Endodermal cell (in vitro differentiated cells): ENCODE measurements at regions not wholly inside any gene's neighbourhood (a gene's known extent, or its start where the extent isn't known, plus 50 kb on each side); places are given as distances from the start of the nearest gene placed in this dataset.

Source experiments
- DNase-seq: peaks from one replicate; pipeline ENCODE4 v3.0.0-alpha.2; 2017
- H3K27ac ChIP-seq: 2 replicates; pipeline ENCODE4 v1.5.1; 2013; ENCODE audit warnings: mild to moderate bottlenecking, low read depth, low read length, moderate library complexity
- H3K27me3 ChIP-seq: 2 replicates; pipeline ENCODE4 v1.6.1; 2013; ENCODE audit warnings: mild to moderate bottlenecking, low read length, moderate library complexity; ENCODE audit not compliant: insufficient read depth, control insufficient read depth, poor library complexity, severe bottlenecking
- H3K36me3 ChIP-seq: 2 replicates; pipeline ENCODE4 v1.7.0; 2013; ENCODE audit warnings: mild to moderate bottlenecking, low read length, moderate library complexity; ENCODE audit not compliant: control insufficient read depth, insufficient read depth
- H3K4me1 ChIP-seq: one replicate; pipeline ENCODE4 v1.7.0; 2013; ENCODE audit warnings: low read length; ENCODE audit not compliant: control insufficient read depth, insufficient read depth
- H3K4me3 ChIP-seq: 2 replicates; pipeline ENCODE4 v1.5.1; 2013; ENCODE audit warnings: mild to moderate bottlenecking, low read length, moderate library complexity
- H3K9ac ChIP-seq: 2 replicates; pipeline ENCODE4 v1.6.1; 2013; ENCODE audit warnings: mild to moderate bottlenecking, low read length, moderate library complexity; ENCODE audit not compliant: poor library complexity, severe bottlenecking; ENCODE audit errors: extremely low read depth
- H3K9me3 ChIP-seq: 2 replicates; pipeline ENCODE4 v1.6.1; 2013; ENCODE audit warnings: mild to moderate bottlenecking, low read length, moderate library complexity; ENCODE audit not compliant: control insufficient read depth
- H3K27ac Mint-ChIP-seq: 2 replicates; pipeline ENCODE4 v1.8.0; 2020; ENCODE audit warnings: mixed read lengths
- H3K27me3 Mint-ChIP-seq: 2 replicates; pipeline ENCODE4 v1.8.0; 2021; ENCODE audit warnings: mild to moderate bottlenecking, mixed read lengths; ENCODE audit not compliant: insufficient read depth
- H3K36me3 Mint-ChIP-seq: 2 replicates; pipeline ENCODE4 v1.8.0; 2020; ENCODE audit warnings: low read depth, mixed read lengths
- H3K4me1 Mint-ChIP-seq: 2 replicates; pipeline ENCODE4 v1.8.0; 2020; ENCODE audit warnings: mixed read lengths
- H3K4me3 Mint-ChIP-seq: 2 replicates; pipeline ENCODE4 v1.8.0; 2020; ENCODE audit warnings: mild to moderate bottlenecking, moderate library complexity, mixed read lengths
- H3K9me3 Mint-ChIP-seq: 2 replicates; pipeline ENCODE4 v1.8.0; 2020; ENCODE audit warnings: mild to moderate bottlenecking, mixed read lengths
- CTCF ChIP-seq: fragments of 200-600 bp; sonication (generic); conservative IDR thresholded peaks from 2 replicates; pipeline ENCODE4 v1.5.0; 2021; ENCODE audit warnings: antibody characterized with exemption, mild to moderate bottlenecking
- WGBS, 2 experiments: methylation state at CpG; one replicate each; pipeline versions ENCODE4 v1.1.5 to v1.1.7; 2013; ENCODE audit warnings: missing lambda C conversion rate in 2 of 2, mixed read lengths in 1 of 2; ENCODE audit not compliant: insufficient coverage in 1 of 2, insufficient read length in 1 of 2; 5-methylcytosine and 5-hydroxymethylcytosine counted together

- H3K4me3 Mint-ChIP-seq: no peak overlapping the region
These were observed 227.9 kb downstream of the LURAP1L start for GRCh38 chr9:13002740-13003139.

GRCh38 chr9:13009871-13010270, 235.1 kb downstream of the LURAP1L start:
- no peak overlapping the region for H3K9ac ChIP-seq
- Mint-ChIP-seq H3K4me1 (peaks cover 6% of the 10 kb centered on the region), H3K9me3 (no peaks in the 10 kb centered on the region), H3K36me3 (no peaks in the 10 kb centered on the region), H3K4me3 (no peak overlapping the region), H3K27me3 (no peaks in the 10 kb centered on the region), H3K27ac (no peak overlapping the region)
- no peaks in the 10 kb centered on the region for H3K4me1 ChIP-seq
- H3K27ac ChIP-seq: no peak overlapping the region
- no peaks in the 10 kb centered on the region for H3K36me3 ChIP-seq
- no peak overlapping the region for H3K4me3 ChIP-seq
- WGBS, 2 experiments: 83 to 86% methylated on average over 1 of the region's 2 CpGs
- H3K9me3 ChIP-seq: no peaks in the 10 kb centered on the region
- no peak for TF ChIP-seq CTCF
- H3K27me3 ChIP-seq: no peaks in the 10 kb centered on the region
- no peak for DNase-seq

More at GRCh38 chr9:13002740-13003139, 227.9 kb downstream of the LURAP1L start:
- Histone ChIP-seq H3K27ac (no peak overlapping the region), H3K27me3 (no peaks in the 10 kb centered on the region), H3K36me3 (no peaks in the 10 kb centered on the region), H3K4me1 (peaks cover 4% of the 10 kb centered on the region), H3K4me3 (no peak overlapping the region), H3K9me3 (no peaks in the 10 kb centered on the region), H3K9ac (no peak overlapping the region)
- H3K27ac Mint-ChIP-seq: no peak overlapping the region
- 75 to 89% methylated on average over 1 to 2 of the region's 2 CpGs for WGBS, 2 experiments
- H3K9me3 Mint-ChIP-seq: no peaks in the 10 kb centered on the region
- no peaks in the 10 kb centered on the region for H3K36me3 Mint-ChIP-seq
- peaks cover 6% of the 10 kb centered on the region for H3K4me1 Mint-ChIP-seq
- H3K27me3 Mint-ChIP-seq: no peaks in the 10 kb centered on the region
- no peak for DNase-seq
- no peak for TF ChIP-seq CTCF

GRCh38 chr9:13013991-13014883, 239.4 kb downstream of the LURAP1L start:
- Histone ChIP-seq H3K4me3 (no peak overlapping the region), H3K27me3 (no peaks in the 10 kb centered on the region), H3K9ac (no peak overlapping the region), H3K9me3 (no peaks in the 10 kb centered on the region), H3K27ac (no peak overlapping the region), H3K36me3 (no peaks in the 10 kb centered on the region), H3K4me1 (no peaks in the 10 kb centered on the region)
- no peaks in the 10 kb centered on the region for H3K36me3 Mint-ChIP-seq
- DNase-seq: no peak
- no peaks in the 10 kb centered on the region for H3K27me3 Mint-ChIP-seq
- no peak for TF ChIP-seq CTCF
- no peaks in the 10 kb centered on the region for H3K9me3 Mint-ChIP-seq
- 80% methylated on average over 1 of the region's 2 CpGs; no CpG with 5 or more reads in 1 of the 2 experiments for WGBS, 2 experiments
- H3K27ac Mint-ChIP-seq: no peak overlapping the region
- H3K4me3 Mint-ChIP-seq: no peak overlapping the region
- peaks cover 6% of the 10 kb centered on the region for H3K4me1 Mint-ChIP-seq
